ENCODE measurements at regions not wholly inside any gene's neighbourhood (a gene's known extent, or its start where the extent isn't known, plus 50 kb on each side); places are given as distances from the start of the nearest gene placed in this dataset.

DNA sequence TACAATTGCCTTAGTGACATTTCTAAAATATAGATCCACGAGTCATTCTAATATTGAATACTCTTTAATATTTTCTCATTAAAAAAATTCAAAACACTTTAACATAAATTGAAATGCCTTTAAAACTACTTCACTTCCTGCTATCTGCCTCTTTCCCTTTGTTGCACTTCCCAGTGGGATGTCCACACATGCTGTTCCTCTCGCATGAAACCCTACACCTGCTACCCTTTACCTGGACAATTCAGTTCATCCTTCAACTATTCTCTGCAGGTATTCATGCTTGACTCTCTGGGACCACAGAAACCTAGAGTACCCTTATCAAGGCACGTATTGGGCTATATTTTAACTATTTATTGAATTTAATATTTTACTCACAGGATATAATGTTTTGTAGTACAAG is 373.3 kb upstream of the GALNT5 start:
- intact Hi-C loops (cut with micrococcal nuclease), result no loop called here
- H3K4me3 Mint-ChIP-seq, result no peak overlapping the region
- CTCF ChIA-PET, result no interaction called here

DNA sequence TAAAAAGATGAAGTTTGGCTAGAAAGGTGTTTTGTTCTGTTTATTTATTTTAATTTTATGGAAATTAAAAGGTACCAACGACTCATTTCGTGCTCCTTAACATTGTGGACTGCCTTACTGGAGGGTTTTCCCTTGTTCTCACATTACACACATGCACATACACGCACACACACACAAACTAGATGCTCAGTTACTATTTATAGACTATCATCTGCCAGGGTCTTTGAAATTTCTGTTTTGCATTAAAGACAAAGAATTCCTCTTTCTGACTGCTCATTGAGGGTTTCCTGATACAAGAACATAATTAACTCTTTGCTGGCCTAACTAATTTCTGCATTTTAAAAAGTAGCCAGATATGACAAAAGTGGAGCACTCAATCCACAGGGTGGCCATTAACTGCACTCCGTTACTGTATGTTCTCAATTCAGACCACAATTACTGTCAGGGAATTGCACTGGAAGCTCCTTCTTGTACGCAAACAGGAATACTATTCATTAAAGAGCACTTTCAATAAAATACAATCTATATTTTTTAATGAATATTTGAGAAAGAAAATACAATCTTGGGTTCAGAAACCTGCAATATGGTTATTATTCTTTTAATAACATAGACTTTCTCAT is 366.9 kb upstream of the GALNT5 start:
- Mint-ChIP-seq H3K27me3 (peaks cover 5% of the 10 kb centered on the region), H3K9me3 (ENCODE audit: insufficient read depth) (no peaks in the 10 kb centered on the region), H3K4me3 (no peak overlapping the region), H3K27ac (no peak overlapping the region), H3K4me1 (no peaks in the 10 kb centered on the region)
- DNase-seq, result no peak
- WGBS (ENCODE audit: insufficient coverage), result 57% methylated on average over 1 of the region's 5 CpGs
- peaks cover 0 to 4% (median 1%) of the 10 kb centered on the region in 4 experiments for H3K27me3 ChIP-seq (replicated peaks in 1 of 4; ENCODE audit: control extremely low read depth in 1 of 4, control insufficient read depth in 3 of 4, insufficient read depth in 4 of 4, low read length in 3 of 4)
- H3K36me3 ChIP-seq (replicated peaks in 1 of 2; ENCODE audit: control extremely low read depth in 1 of 2, control insufficient read depth in 1 of 2, extremely low read depth in 1 of 2, insufficient read depth in 2 of 2, low read length in 1 of 2), result no peaks in the 10 kb centered on the region
- CTCF ChIA-PET, result interaction anchor here (0.6 kb wide), 1 partner anchor 338 kb away, joined by 3 read pairs; no protein-coding TSS in a partner anchor
- H3K9me3 ChIP-seq (ENCODE audit: control extremely low read depth in 1 of 3, control insufficient read depth in 2 of 3, insufficient read depth in 1 of 3, low read length in 2 of 3), result no peaks in the 10 kb centered on the region
- no peak for ATAC-seq (ENCODE audit: low read depth)
- H3K79me2 ChIP-seq (ENCODE audit: control insufficient read depth, insufficient read depth, low read length), result no peaks in the 10 kb centered on the region
- H3K4me1 ChIP-seq (ENCODE audit: control insufficient read depth in 2 of 2, insufficient read depth in 2 of 2, low read length in 2 of 2), result no peaks in the 10 kb centered on the region
- POLR2A ChIA-PET, result no interaction called here
- no peak overlapping the region for H2AFZ ChIP-seq (ENCODE audit: insufficient read depth, low read depth, low read length, poor library complexity, severe bottlenecking)
- TF ChIP-seq, protein P1, sequence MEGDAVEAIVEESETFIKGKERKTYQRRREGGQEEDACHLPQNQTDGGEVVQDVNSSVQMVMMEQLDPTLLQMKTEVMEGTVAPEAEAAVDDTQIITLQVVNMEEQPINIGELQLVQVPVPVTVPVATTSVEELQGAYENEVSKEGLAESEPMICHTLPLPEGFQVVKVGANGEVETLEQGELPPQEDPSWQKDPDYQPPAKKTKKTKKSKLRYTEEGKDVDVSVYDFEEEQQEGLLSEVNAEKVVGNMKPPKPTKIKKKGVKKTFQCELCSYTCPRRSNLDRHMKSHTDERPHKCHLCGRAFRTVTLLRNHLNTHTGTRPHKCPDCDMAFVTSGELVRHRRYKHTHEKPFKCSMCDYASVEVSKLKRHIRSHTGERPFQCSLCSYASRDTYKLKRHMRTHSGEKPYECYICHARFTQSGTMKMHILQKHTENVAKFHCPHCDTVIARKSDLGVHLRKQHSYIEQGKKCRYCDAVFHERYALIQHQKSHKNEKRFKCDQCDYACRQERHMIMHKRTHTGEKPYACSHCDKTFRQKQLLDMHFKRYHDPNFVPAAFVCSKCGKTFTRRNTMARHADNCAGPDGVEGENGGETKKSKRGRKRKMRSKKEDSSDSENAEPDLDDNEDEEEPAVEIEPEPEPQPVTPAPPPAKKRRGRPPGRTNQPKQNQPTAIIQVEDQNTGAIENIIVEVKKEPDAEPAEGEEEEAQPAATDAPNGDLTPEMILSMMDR (IDR thresholded peaks at IDR 0.05), result no peak
- no peak for TF ChIP-seq EZH2 (IDR thresholded peaks at IDR 0.05; ENCODE audit: borderline replicate concordance, insufficient read depth, low read depth, low read length, poor library complexity, severe bottlenecking)
- H3K4me3 ChIP-seq (ENCODE audit: control extremely low read depth in 1 of 5, extremely low read depth in 1 of 5, insufficient read depth in 1 of 5, low read depth in 2 of 5, low read length in 4 of 5), result no peak overlapping the region
- H3K4me2 ChIP-seq (replicated peaks; ENCODE audit: low read depth, low read length, poor library complexity, severe bottlenecking), result no peak overlapping the region
- H3K9ac ChIP-seq (ENCODE audit: low read length), result no peak overlapping the region
- H3K27ac ChIP-seq (ENCODE audit: low read length in 2 of 2), result no peak overlapping the region
- no peaks in the 10 kb centered on the region for H4K20me1 ChIP-seq (ENCODE audit: control insufficient read depth, insufficient read depth, low read length, poor library complexity, severe bottlenecking)
- intact Hi-C loops (cut with micrococcal nuclease), result no loop called here

More for the DNA sequence above, 373.3 kb upstream of the GALNT5 start:
- no peaks in the 10 kb centered on the region for H3K9me3 ChIP-seq (ENCODE audit: control extremely low read depth in 1 of 3, control insufficient read depth in 2 of 3, insufficient read depth in 1 of 3, low read length in 2 of 3)
- no peak for ATAC-seq (ENCODE audit: low read depth)
- POLR2A ChIA-PET, result no interaction called here
- Mint-ChIP-seq H3K4me1 (no peaks in the 10 kb centered on the region), H3K9me3 (ENCODE audit: insufficient read depth) (no peaks in the 10 kb centered on the region), H3K27me3 (no peaks in the 10 kb centered on the region), H3K27ac (no peak overlapping the region)
- no peaks in the 10 kb centered on the region for H3K79me2 ChIP-seq (ENCODE audit: control insufficient read depth, insufficient read depth, low read length)
- no peak overlapping the region for H2AFZ ChIP-seq (ENCODE audit: insufficient read depth, low read depth, low read length, poor library complexity, severe bottlenecking)
- WGBS (ENCODE audit: insufficient coverage), result 92% methylated on average over 1 of the region's 3 CpGs
- TF ChIP-seq, protein P1 (IDR thresholded peaks at IDR 0.05), result no peak
- no peak for TF ChIP-seq EZH2 (IDR thresholded peaks at IDR 0.05; ENCODE audit: borderline replicate concordance, insufficient read depth, low read depth, low read length, poor library complexity, severe bottlenecking)
- H3K36me3 ChIP-seq (replicated peaks in 1 of 2; ENCODE audit: control extremely low read depth in 1 of 2, control insufficient read depth in 1 of 2, extremely low read depth in 1 of 2, insufficient read depth in 2 of 2, low read length in 1 of 2), result no peaks in the 10 kb centered on the region
- H3K27me3 ChIP-seq (replicated peaks in 1 of 4; ENCODE audit: control extremely low read depth in 1 of 4, control insufficient read depth in 3 of 4, insufficient read depth in 4 of 4, low read length in 3 of 4), result no peaks in the 10 kb centered on the region
- H3K4me1 ChIP-seq (ENCODE audit: control insufficient read depth in 2 of 2, insufficient read depth in 2 of 2, low read length in 2 of 2), result no peaks in the 10 kb centered on the region
- no peak overlapping the region for H3K9ac ChIP-seq (ENCODE audit: low read length)
- H3K4me3 ChIP-seq (ENCODE audit: control extremely low read depth in 1 of 5, extremely low read depth in 1 of 5, insufficient read depth in 1 of 5, low read depth in 2 of 5, low read length in 4 of 5), result no peak overlapping the region
- H3K4me2 ChIP-seq (replicated peaks; ENCODE audit: low read depth, low read length, poor library complexity, severe bottlenecking), result no peak overlapping the region
- H4K20me1 ChIP-seq (ENCODE audit: control insufficient read depth, insufficient read depth, low read length, poor library complexity, severe bottlenecking), result no peaks in the 10 kb centered on the region
- no peak overlapping the region for H3K27ac ChIP-seq (ENCODE audit: low read length in 2 of 2)
- no peak for DNase-seq

All from B cell (primary cell).